ENCODE measurements at regions not wholly inside any gene's neighbourhood (a gene's known extent, or its start where the extent isn't known, plus 50 kb on each side); places are given as distances from the start of the nearest gene placed in this dataset.

- H3K27ac ChIP-seq = no peak overlapping the region
- no peak for TF ChIP-seq ZFX (IDR thresholded peaks at IDR 0.05)
- no peak for TF ChIP-seq CTCF (conservative IDR thresholded peaks at IDR 0.05)
These were observed 381.7 kb upstream of the CCDC196 start for GRCh38 chr14:66104486-66104885.

- TF ChIP-seq ZFX (IDR thresholded peaks at IDR 0.05) (no peak), CTCF (conservative IDR thresholded peaks at IDR 0.05) (no peak)
- H3K27ac ChIP-seq = no peak overlapping the region
These were observed 380.4 kb upstream of the CCDC196 start for GRCh38 chr14:66105815-66106214.

GRCh38 chr14:66109426-66109825 lies 376.7 kb upstream of the CCDC196 start:
- no peak overlapping the region for H3K27ac ChIP-seq
- TF ChIP-seq CTCF (conservative IDR thresholded peaks at IDR 0.05) = no peak; the same call in 1 of the 2 replicates
- TF ChIP-seq ZFX (IDR thresholded peaks at IDR 0.05) = no peak

- TF ChIP-seq CTCF (conservative IDR thresholded peaks at IDR 0.05) (no peak), ZFX (IDR thresholded peaks at IDR 0.05) (no peak)
- H3K27ac ChIP-seq = no peak overlapping the region
These were observed 374.3 kb upstream of the CCDC196 start for GRCh38 chr14:66111891-66112290.

GRCh38 chr14:66114071-66114470 lies 372.1 kb upstream of the CCDC196 start:
- TF ChIP-seq CTCF (conservative IDR thresholded peaks at IDR 0.05) (no peak), ZFX (IDR thresholded peaks at IDR 0.05) (no peak)
- H3K27ac ChIP-seq = no peak overlapping the region

- TF ChIP-seq CTCF (conservative IDR thresholded peaks at IDR 0.05) = no peak
- no peak for TF ChIP-seq ZFX (IDR thresholded peaks at IDR 0.05)
- H3K27ac ChIP-seq = no peak overlapping the region
These were observed 370.2 kb upstream of the CCDC196 start for GRCh38 chr14:66115740-66116502.

GRCh38 chr14:66116732-66117131 lies 369.4 kb upstream of the CCDC196 start:
- H3K27ac ChIP-seq = no peak overlapping the region
- TF ChIP-seq CTCF (conservative IDR thresholded peaks at IDR 0.05) (no peak), ZFX (IDR thresholded peaks at IDR 0.05) (no peak)
